Right atrium auricular region (tissue), 2 donors: ENCODE measurements at regions not wholly inside any gene's neighbourhood (a gene's known extent, or its start where the extent isn't known, plus 50 kb on each side); places are given as distances from the start of the nearest gene placed in this dataset.

ENCODE experiments used
- DNase-seq: peaks from one replicate; pipeline ENCODE4 v3.0.0-alpha.2; 2019; ENCODE audit warnings: low spot score
- H3K27ac ChIP-seq, 2 donors: fragments of 200-600 bp; sonication (generic); 1 replicate in 1 of 2; 2 replicates in 1 of 2; pipeline ENCODE4 v1.5.1; 2016 to 2019
- H3K27me3 ChIP-seq, 2 donors: fragments of 200-600 bp; sonication (generic); one replicate each; pipeline versions ENCODE4 v1.5.1 to v1.6.0; 2017 to 2019
- H3K36me3 ChIP-seq: fragments of 200-600 bp; sonication (generic); one replicate; pipeline ENCODE4 v1.5.1; 2016
- H3K4me1 ChIP-seq, 2 donors: fragments of 200-600 bp; sonication (generic); one replicate each; pipeline versions ENCODE4 v1.5.1 to v1.6.0; 2017 to 2019
- H3K4me3 ChIP-seq, 2 donors: fragments of 200-600 bp; sonication (generic); 1 replicate in 1 of 2; 2 replicates in 1 of 2; pipeline ENCODE4 v1.5.1; 2017 to 2019; ENCODE audit warnings: mild to moderate bottlenecking in 1 of 2, moderate library complexity in 1 of 2
- H3K9me3 ChIP-seq, 2 donors: fragments of 200-600 bp; sonication (generic); one replicate each; pipeline ENCODE4 v1.5.1; 2019
- CTCF ChIP-seq, 2 donors: fragments of 200-600 bp; sonication (generic); IDR thresholded peaks; one replicate each; pipeline ENCODE4 v1.5.1; 2019; ENCODE audit warnings: antibody characterized with exemption in 2 of 2

GRCh38 chr1:65068202-65069010, 79.6 kb upstream of the AK4 start:
- DNase-seq: no peak
- Histone ChIP-seq H3K4me1 (peaks cover 0 to 30% of the 10 kb centered on the region in 2 donors), H3K27me3 (no peaks in the 10 kb centered on the region), H3K27ac (peak overlapping the region; percentile 98 to 100), H3K36me3 (no peaks in the 10 kb centered on the region), H3K9me3 (no peaks in the 10 kb centered on the region), H3K4me3 (peak overlapping the region; percentile 74 to 81)
- TF ChIP-seq CTCF (IDR thresholded peaks at IDR 0.05): no peak

- Histone ChIP-seq H3K9me3 (no peaks in the 10 kb centered on the region), H3K36me3 (no peaks in the 10 kb centered on the region), H3K4me1 (peaks cover 0 to 29% of the 10 kb centered on the region in 2 donors), H3K4me3 (peak overlapping the region; percentile 74 to 81), H3K27ac (peak overlapping the region; percentile 98 to 100), H3K27me3 (no peaks in the 10 kb centered on the region)
- no peak for TF ChIP-seq CTCF (IDR thresholded peaks at IDR 0.05)
- DNase-seq: no peak
Measured at GRCh38 chr1:65069011-65069565, 78.9 kb upstream of the AK4 start.

GRCh38 chr1:65072845-65073244, 75.2 kb upstream of the AK4 start:
- Histone ChIP-seq H3K27me3 (no peaks in the 10 kb centered on the region), H3K4me1 (peaks cover 0 to 7% of the 10 kb centered on the region in 2 donors), H3K27ac (no peak overlapping the region), H3K4me3 (no peak overlapping the region), H3K36me3 (no peaks in the 10 kb centered on the region), H3K9me3 (no peaks in the 10 kb centered on the region)
- no peak for DNase-seq
- TF ChIP-seq CTCF (IDR thresholded peaks at IDR 0.05): no peak

GRCh38 chr1:65075123-65075976, 72.7 kb upstream of the AK4 start:
- no peak for DNase-seq
- Histone ChIP-seq H3K27me3 (no peaks in the 10 kb centered on the region), H3K4me3 (no peak overlapping the region), H3K9me3 (no peaks in the 10 kb centered on the region), H3K4me1 (no peaks in the 10 kb centered on the region), H3K36me3 (no peaks in the 10 kb centered on the region), H3K27ac (no peak overlapping the region)
- peak; percentile 56 to 83 for TF ChIP-seq CTCF (IDR thresholded peaks at IDR 0.05)

GRCh38 chr1:65077369-65077768, 70.6 kb upstream of the AK4 start:
- DNase-seq: no peak
- H3K4me1 ChIP-seq: no peaks in the 10 kb centered on the region
- H3K9me3 ChIP-seq: no peaks in the 10 kb centered on the region
- no peaks in the 10 kb centered on the region for H3K36me3 ChIP-seq
- no peak overlapping the region for H3K27ac ChIP-seq
- no peak for TF ChIP-seq CTCF (IDR thresholded peaks at IDR 0.05)
- H3K27me3 ChIP-seq: no peaks in the 10 kb centered on the region
- H3K4me3 ChIP-seq: no peak overlapping the region
